ENCODE measurements at regions not wholly inside any gene's neighbourhood (a gene's known extent, or its start where the extent isn't known, plus 50 kb on each side); places are given as distances from the start of the nearest gene placed in this dataset.

DNA sequence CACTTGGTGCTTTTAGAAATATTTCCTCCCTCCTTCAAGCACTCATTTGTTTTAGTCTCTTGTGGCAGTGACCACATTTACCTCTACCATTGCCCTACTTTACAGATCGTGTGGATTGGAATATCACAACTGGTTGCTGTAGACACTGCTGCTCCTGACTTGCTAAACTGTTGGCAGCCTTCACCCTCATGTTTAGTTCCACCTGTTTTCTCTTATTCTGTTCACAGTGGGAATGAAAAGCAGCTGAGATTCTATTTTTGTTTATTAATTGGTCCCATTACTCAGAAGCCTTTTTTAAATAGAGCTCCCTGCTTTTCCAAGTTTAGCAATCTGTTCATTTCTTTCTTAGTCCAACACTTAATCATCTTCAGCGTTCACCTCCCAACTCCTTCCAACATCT is 308.9 kb downstream of the RWDD3 start:
- TF ChIP-seq POLR2A (IDR thresholded peaks at IDR 0.05) (no peak), EP300 (IDR thresholded peaks at IDR 0.05) (no peak), POLR2AphosphoS5 (IDR thresholded peaks at IDR 0.05) (no peak)
- TF ChIP-seq, protein P1, sequence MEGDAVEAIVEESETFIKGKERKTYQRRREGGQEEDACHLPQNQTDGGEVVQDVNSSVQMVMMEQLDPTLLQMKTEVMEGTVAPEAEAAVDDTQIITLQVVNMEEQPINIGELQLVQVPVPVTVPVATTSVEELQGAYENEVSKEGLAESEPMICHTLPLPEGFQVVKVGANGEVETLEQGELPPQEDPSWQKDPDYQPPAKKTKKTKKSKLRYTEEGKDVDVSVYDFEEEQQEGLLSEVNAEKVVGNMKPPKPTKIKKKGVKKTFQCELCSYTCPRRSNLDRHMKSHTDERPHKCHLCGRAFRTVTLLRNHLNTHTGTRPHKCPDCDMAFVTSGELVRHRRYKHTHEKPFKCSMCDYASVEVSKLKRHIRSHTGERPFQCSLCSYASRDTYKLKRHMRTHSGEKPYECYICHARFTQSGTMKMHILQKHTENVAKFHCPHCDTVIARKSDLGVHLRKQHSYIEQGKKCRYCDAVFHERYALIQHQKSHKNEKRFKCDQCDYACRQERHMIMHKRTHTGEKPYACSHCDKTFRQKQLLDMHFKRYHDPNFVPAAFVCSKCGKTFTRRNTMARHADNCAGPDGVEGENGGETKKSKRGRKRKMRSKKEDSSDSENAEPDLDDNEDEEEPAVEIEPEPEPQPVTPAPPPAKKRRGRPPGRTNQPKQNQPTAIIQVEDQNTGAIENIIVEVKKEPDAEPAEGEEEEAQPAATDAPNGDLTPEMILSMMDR (IDR thresholded peaks at IDR 0.05) = no peak
